Tongue (tissue), 2 donors: ENCODE measurements at regions not wholly inside any gene's neighbourhood (a gene's known extent, or its start where the extent isn't known, plus 50 kb on each side); places are given as distances from the start of the nearest gene placed in this dataset. TPM values are rescaled to one million over a fixed set of nuclear protein-coding genes. Genes with fewer than 3 reads are reported as not detected.

ENCODE experiments used
- DNase-seq: peaks from one replicate; pipeline ENCODE4 v3.0.0-alpha.2; 2015
- small RNA-seq: library from RNA; depleted of rRNA; stranded (forward); fragments of <200 nt; gene quantifications from one replicate; pipeline ENCODE3, GENCODE V24; 2014; ENCODE audit warnings: low replicate concordance

- DNase-seq = no peak
These were observed 70.0 kb upstream of the RAD23B start for GRCh38 chr9:107213080-107213479.

DNA sequence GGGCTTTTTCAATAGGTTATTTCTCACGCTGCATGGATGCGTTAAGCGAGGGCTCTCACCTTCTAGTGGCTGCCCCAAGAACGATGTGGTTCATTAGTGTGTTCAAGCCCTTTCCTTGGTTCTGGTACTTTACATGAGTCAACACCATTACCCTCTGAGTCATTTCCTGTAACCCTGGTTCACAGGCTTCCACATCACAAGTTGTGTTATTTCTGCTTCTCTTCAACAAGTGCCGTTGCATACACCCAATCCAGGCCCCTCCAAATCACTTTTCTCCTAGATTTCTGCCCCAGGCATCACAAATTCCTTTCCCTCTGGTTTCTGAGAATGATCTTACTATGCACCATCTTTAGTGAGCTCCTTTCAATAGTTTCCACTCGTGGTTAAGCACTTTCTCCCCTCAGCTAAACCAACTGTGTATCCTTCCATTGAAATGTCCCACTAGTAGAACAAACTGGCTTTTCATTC lies 69.5 kb upstream of the RAD23B start:
- no peak for DNase-seq

DNA sequence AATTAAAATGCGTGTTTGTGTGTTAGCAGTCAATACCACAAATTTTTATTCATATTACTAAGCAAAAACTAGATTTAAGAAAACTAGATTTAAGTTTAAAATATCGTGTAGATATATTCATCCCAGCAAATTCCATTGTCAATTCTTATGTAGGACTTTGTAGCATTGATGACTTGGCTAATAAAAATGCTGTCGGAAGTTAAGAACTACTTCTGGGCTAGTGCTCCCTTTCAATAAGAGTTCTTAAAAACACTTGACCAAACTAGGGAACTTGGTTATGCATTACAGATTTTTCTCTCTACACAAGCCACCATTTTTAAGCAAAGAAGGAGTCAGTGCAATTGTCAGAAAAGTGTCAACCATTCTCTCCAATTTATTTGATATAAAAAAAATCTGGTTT lies 68.7 kb upstream of the RAD23B start:
- DNase-seq = no peak

GRCh38 chr9:107214915-107215314 lies 68.2 kb upstream of the RAD23B start:
- no peak for DNase-seq

DNA sequence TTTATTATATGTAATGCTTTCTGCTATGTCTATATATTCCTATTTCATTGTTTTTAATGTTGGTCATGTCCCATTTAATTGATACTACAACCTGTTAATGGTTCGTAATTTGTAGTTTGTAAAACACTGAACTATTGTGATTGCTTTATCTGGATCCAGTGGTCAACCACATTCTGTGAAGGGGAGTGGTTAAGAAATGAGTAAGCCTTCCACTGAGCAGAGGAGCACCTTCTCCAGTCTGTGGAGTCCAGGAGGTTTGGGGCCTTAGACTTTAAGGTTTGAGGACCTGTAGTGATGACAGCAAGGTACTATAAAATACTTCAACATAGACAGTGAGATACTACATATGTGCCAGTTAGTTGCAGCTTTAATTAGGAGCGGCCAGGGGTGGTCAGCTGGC lies 67.7 kb upstream of the RAD23B start:
- no peak for DNase-seq

- DNase-seq = no peak
These were observed 66.8 kb upstream of the RAD23B start for GRCh38 chr9:107216329-107216728.

DNA sequence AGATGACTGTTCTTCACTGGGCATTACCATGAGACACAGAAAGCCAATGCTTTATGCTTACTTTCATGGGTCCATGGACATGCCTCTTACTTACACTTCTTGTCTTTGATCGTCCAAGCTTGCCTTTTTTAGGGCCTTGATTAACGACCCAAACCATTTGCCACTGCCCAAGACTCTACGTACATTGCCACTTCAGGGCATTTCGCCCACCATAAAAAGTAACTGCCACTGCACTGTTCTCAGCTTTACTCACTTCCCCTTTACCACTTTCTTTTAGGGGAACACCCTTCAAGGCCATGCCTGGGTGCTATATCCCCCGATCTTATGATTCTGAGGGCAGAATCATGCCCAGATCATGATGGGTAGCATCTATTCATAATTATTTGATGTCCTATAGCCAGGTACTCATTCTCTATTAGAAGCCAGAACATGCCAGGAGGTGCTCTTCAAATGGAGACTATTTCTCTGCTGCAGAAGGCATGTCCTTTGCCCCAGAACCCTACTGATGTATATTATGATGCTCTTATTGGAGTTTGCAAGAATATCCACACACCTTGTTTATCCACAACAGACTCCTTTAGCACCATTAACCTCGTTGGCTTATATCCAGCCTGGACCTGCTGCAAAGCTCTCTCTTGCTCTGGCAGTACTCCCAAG lies 64.1 kb upstream of the RAD23B start:
- no peak for DNase-seq

GRCh38 chr9:107219486-107220077 lies 63.5 kb upstream of the RAD23B start:
- DNase-seq = no peak

DNA sequence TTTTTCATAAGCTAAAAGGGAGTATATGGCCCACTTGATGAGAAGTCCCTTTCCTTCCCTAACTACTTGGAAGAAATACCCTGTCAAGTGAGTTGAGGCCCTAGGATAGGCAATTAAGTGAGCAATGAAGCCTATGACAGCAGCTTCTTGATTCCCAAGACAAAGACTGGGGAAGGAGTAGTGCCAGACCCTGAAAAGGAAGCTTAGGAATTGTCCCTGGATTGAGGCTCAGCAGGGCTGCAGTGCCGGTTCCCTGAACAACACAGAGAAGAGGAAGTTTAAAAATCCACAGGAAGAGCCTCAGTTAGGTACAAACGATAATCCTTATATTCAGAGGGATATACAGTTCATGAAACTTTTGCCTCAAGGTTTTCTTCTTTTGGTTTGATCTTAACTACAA lies 61.8 kb upstream of the RAD23B start:
- peak; percentile 19 for DNase-seq

DNA sequence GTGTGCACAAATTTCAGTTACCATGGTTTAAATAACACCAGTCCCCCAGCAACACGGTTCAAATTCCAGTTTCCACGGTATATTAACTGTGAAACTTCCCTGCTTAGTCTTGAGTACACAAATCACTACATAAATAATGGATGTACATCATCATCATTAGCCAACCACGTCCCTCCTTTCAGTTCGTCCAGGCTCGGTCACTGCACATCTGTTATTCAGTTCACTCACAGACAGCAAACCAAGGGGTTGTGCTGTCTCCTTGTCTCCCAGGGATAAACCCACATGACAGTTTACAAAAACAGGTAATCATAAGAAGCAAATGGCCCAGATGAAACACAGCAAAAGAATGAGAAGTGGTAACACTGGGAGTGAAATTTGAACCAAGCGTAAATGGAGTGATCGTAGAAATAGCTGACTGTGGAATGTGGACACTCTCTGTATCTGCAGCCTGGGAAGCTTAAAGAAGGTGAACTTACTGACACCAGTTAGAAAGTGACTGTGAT lies 61.0 kb upstream of the RAD23B start:
- DNase-seq = peak; percentile 78

DNA sequence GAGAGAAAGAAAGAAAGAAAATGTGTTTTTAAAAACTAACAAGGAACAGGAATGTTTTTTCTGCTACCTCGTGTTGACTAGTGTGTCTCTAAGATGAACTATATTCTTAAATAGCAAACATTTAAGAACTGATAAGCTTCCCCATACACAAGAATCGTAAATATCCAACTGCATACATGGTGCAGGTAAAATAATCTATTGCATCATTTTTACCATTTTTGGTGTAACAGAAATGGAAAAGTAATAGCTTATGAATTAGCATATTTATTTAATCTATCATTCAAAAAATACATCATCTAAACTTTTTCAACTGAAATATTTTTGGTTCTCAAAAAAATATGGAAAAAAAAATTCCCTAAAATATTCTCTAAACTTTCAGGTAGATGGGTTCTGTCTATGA lies 59.7 kb upstream of the RAD23B start:
- no peak for DNase-seq

DNA sequence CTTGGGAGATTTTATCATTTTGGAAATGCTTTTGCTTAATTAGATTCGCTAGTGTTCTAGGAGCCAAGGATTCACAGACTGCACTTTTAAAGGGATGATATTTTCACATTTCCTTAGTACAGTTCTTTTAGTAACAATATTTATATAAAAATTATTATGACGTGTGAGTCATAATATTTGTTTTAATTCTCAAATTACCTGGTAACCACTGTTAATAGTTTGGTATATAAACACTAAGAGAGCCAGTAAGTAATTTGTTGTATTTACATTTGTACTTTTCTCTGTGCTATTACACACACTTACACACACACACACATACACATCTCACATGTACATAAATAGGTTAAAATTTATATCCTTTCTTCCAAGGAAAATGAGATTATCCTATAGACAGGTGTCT lies 58.8 kb upstream of the RAD23B start:
- DNase-seq = no peak

- no peak for DNase-seq
These were observed 56.7 kb upstream of the RAD23B start for GRCh38 chr9:107226421-107226820.

- peak; percentile 73 for DNase-seq
These were observed 55.3 kb upstream of the RAD23B start for GRCh38 chr9:107227774-107228173.

GRCh38 chr9:107228496-107229039 lies 54.5 kb upstream of the RAD23B start:
- peak; percentile 18 for DNase-seq

- peak; percentile 89 for DNase-seq
These were observed 53.8 kb upstream of the RAD23B start for GRCh38 chr9:107229241-107229741.

Small RNAs in the stretch of these regions (small RNA-seq; reads per million reads assigned to genes)
- not detected for gene AL807761.1
